ENCODE measurements at regions not wholly inside any gene's neighbourhood (a gene's known extent, or its start where the extent isn't known, plus 50 kb on each side); places are given as distances from the start of the nearest gene placed in this dataset.

DNA sequence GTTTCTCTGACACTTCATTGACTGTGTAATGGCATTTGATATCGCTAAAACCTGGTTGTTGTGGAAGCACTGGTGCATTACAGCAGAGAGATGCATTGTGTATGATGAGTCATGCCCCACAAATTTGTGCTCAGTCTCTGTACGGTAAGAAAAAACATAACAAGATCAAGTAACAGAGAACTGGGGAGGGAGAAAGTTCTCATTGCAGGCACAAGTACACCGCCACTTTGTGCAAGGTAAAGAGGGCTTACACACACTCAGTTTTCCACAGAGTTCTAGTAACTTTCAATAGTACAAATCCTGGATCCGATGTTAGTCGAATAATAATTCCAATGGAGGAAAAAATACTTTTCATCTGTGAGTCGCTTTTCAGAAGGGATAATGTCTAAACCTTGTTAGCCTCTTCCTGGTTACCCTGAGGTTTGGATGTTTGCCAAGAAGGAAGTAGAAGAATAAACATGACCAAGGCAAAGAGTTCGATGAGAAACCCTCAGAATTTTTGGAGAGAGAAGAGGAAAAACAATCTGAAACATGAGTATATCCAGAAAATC, 512.5 kb upstream of the SLIT2 start:
- no peak overlapping the region for H3K27ac ChIP-seq
- H3K4me1 ChIP-seq (ENCODE audit: insufficient read depth): no peaks in the 10 kb centered on the region
- TF ChIP-seq EP300 (IDR thresholded peaks at IDR 0.05) (no peak), POLR2A (IDR thresholded peaks at IDR 0.05) (no peak)
- TF ChIP-seq, protein P1, sequence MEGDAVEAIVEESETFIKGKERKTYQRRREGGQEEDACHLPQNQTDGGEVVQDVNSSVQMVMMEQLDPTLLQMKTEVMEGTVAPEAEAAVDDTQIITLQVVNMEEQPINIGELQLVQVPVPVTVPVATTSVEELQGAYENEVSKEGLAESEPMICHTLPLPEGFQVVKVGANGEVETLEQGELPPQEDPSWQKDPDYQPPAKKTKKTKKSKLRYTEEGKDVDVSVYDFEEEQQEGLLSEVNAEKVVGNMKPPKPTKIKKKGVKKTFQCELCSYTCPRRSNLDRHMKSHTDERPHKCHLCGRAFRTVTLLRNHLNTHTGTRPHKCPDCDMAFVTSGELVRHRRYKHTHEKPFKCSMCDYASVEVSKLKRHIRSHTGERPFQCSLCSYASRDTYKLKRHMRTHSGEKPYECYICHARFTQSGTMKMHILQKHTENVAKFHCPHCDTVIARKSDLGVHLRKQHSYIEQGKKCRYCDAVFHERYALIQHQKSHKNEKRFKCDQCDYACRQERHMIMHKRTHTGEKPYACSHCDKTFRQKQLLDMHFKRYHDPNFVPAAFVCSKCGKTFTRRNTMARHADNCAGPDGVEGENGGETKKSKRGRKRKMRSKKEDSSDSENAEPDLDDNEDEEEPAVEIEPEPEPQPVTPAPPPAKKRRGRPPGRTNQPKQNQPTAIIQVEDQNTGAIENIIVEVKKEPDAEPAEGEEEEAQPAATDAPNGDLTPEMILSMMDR (IDR thresholded peaks at IDR 0.05): no peak
- whole genome bisulfite sequencing, 3 donors: 23 to 47% (median 29%) methylated on average over 7 of the region's 7 CpGs
- no peak overlapping the region for H3K4me3 ChIP-seq
- no peaks in the 10 kb centered on the region for H3K27me3 ChIP-seq
- DNase-seq: no peak
- H3K9me3 ChIP-seq: no peaks in the 10 kb centered on the region
- H3K36me3 ChIP-seq: no peaks in the 10 kb centered on the region
- intact Hi-C loops (cut with DNase I): no loop called here

DNA sequence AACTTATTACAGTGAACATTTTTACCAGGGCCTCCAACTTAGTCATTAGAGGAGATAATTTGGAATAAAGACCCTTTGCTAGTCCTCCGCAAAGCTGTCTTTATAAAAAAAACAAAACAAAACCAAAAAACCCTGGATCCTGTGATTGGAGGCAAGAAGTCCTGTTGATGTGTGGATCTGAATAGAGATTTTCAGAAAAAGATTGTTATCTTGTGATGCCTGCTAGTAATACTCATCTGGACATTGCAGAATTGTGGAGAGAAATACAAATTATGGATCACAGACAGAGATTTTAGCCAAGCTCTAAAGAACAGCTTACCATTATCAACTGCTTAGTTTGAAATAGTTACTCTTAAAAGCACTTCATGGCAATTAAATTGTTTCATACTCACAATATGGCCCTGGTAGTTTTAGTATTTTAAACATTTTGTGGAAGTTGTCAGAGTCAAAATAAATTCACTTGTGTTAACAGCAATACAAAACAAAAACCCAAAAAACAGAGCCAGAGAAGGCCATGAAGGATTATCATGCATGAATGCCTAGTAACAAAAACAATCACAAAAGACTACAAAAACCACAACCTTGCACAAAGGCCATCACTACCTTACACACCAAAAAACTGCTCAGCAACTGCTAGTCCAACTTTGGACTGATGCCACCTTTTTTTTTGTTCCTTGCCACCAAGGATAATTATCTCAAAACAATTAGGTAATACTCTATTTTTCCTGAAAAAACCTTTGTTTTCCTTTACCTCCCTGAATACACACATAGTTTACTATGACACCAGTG, 514.5 kb upstream of the SLIT2 start:
- no peaks in the 10 kb centered on the region for H3K4me1 ChIP-seq (ENCODE audit: insufficient read depth)
- intact Hi-C loops (cut with DNase I): no loop called here
- H3K9me3 ChIP-seq: no peaks in the 10 kb centered on the region
- H3K27me3 ChIP-seq: no peaks in the 10 kb centered on the region
- H3K36me3 ChIP-seq: no peaks in the 10 kb centered on the region
- TF ChIP-seq, protein P1 (IDR thresholded peaks at IDR 0.05): no peak
- TF ChIP-seq POLR2A (IDR thresholded peaks at IDR 0.05): no peak
- no peak for TF ChIP-seq EP300 (IDR thresholded peaks at IDR 0.05)
- no peak for DNase-seq
- WGBS, 3 donors: 80 to 95% (median 90%) methylated on average over 1 of the region's 1 CpG
- no peak overlapping the region for H3K4me3 ChIP-seq
- no peak overlapping the region for H3K27ac ChIP-seq

DNA sequence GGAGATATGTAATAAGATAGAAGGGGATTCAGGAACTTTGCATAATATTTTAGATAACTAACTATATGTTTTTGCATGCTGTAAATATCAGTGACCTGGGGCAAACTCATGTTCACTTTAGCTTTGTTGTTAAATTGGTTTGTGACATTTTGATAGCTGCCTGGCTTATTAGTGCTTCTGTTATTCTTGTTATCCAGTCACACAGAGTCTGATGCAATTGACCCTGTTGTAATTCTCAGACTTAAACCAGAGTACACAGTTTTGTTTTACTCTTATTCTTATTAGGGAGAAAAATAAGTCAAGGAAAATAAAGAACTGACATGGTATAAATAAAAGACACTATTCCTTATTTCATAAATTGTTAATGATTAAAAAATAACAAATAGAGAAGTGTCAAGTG, 516.7 kb upstream of the SLIT2 start:
- H3K27me3 ChIP-seq: no peaks in the 10 kb centered on the region
- H3K4me1 ChIP-seq (ENCODE audit: insufficient read depth): no peaks in the 10 kb centered on the region
- TF ChIP-seq EP300 (IDR thresholded peaks at IDR 0.05) (no peak), POLR2A (IDR thresholded peaks at IDR 0.05) (no peak)
- TF ChIP-seq, protein P1 (IDR thresholded peaks at IDR 0.05): no peak
- H3K4me3 ChIP-seq: no peak overlapping the region
- no peaks in the 10 kb centered on the region for H3K9me3 ChIP-seq
- H3K36me3 ChIP-seq: no peaks in the 10 kb centered on the region
- intact Hi-C loops (cut with DNase I): no loop called here
- no peak for DNase-seq
- H3K27ac ChIP-seq: no peak overlapping the region

DNA sequence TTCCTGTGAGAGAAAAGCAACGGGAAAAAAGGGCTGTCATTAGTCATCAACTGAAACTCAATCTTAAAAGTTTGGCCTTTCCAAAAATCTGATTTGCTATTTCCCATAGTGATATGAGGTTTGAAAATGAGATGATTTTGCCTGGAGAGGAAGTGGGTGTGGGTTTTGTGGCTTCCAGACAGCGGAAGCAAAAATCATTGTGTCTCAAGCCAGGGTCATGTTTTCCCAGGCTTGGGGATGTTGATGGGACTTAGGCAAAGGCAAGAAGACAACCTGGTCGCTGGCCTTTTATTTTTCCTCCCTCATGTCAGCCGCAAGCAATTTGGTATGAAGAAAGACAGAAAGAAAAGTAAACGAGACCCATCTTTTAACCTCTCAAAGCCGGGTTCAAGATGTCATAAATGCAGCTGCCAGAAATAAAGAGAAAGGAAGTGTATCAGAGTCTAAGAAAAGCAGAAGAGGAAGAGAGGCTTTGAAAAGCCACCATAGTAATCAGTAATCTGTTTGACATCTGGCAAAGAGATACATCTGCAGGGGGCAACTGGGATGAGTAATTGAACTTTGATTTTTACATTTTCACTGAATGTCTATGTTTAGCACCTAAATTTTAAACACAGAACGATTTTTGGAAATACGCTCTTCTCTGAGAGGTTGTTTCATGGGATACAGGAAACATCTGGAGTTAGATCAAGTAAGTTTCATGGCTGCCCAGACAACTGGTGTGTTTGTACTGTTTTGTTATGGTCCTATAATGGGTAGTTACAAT, 521.6 kb upstream of the SLIT2 start:
- Histone ChIP-seq H3K36me3 (no peaks in the 10 kb centered on the region), H3K27ac (no peak overlapping the region), H3K9me3 (no peaks in the 10 kb centered on the region), H3K4me3 (no peak overlapping the region), H3K4me1 (ENCODE audit: insufficient read depth) (no peaks in the 10 kb centered on the region), H3K27me3 (no peaks in the 10 kb centered on the region)
- intact Hi-C loops (cut with DNase I): no loop called here
- TF ChIP-seq EP300 (IDR thresholded peaks at IDR 0.05): no peak
- TF ChIP-seq, protein P1 (IDR thresholded peaks at IDR 0.05): no peak
- TF ChIP-seq POLR2A (IDR thresholded peaks at IDR 0.05): no peak
- WGBS, 3 donors: 17 to 21% (median 18%) methylated on average over 8 of the region's 8 CpGs
- DNase-seq: no peak
